Spleen (tissue), 11 donors: ENCODE measurements at regions not wholly inside any gene's neighbourhood (a gene's known extent, or its start where the extent isn't known, plus 50 kb on each side); places are given as distances from the start of the nearest gene placed in this dataset.

Source experiments
- DNase-seq: peaks from one replicate; pipeline ENCODE4 v3.0.0-alpha.2; 2020
- H3K27ac ChIP-seq, 8 donors: fragments of 200-600 bp; sonication (generic) in 7 of 8; 1 replicate in 4 of 8; 2 replicates in 4 of 8; pipeline versions ENCODE4 v1.5.0 to v1.8.0; 2016 to 2021; ENCODE audit warnings: inconsistent platforms in 4 of 8, mild to moderate bottlenecking in 4 of 8, moderate library complexity in 1 of 8
- H3K27me3 ChIP-seq, 7 donors: fragments of 200-600 bp; sonication (generic) in 6 of 7; replicated peaks in 1 of 7; 1 replicate in 4 of 7; 2 replicates in 3 of 7; pipeline versions ENCODE4 v1.5.0 to v1.8.0; 2016 to 2021; ENCODE audit warnings: inconsistent platforms in 3 of 7, mild to moderate bottlenecking in 1 of 7
- H3K36me3 ChIP-seq, 6 donors: fragments of 200-600 bp; sonication (generic) in 5 of 6; 1 replicate in 4 of 6; 2 replicates in 2 of 6; pipeline versions ENCODE4 v1.5.0 to v1.8.0; 2016 to 2021; ENCODE audit warnings: inconsistent platforms in 2 of 6
- H3K4me1 ChIP-seq, 6 donors: fragments of 200-600 bp; sonication (generic) in 5 of 6; 1 replicate in 3 of 6; 2 replicates in 3 of 6; pipeline versions ENCODE4 v1.5.0 to v1.8.0; 2016 to 2021; ENCODE audit warnings: inconsistent platforms in 3 of 6
- H3K4me3 ChIP-seq, 8 donors: fragments of 200-600 bp; sonication (generic) in 7 of 8; 1 replicate in 4 of 8; 2 replicates in 4 of 8; pipeline versions ENCODE4 v1.5.0 to v1.8.0; 2016 to 2021; ENCODE audit warnings: inconsistent platforms in 4 of 8, mild to moderate bottlenecking in 4 of 8, moderate library complexity in 2 of 8
- H3K9me3 ChIP-seq, 8 donors: fragments of 200-600 bp; sonication (generic) in 7 of 8; 1 replicate in 4 of 8; 2 replicates in 4 of 8; pipeline versions ENCODE4 v1.5.0 to v1.8.0; 2016 to 2021; ENCODE audit warnings: inconsistent platforms in 4 of 8
- POLR2A ChIP-seq, 3 donors: fragments of 450-650 bp; IDR thresholded peaks; one replicate each; pipeline ENCODE4 v1.5.1; 2017; ENCODE audit warnings: antibody characterized with exemption in 3 of 3, mild to moderate bottlenecking in 1 of 3
- POLR2AphosphoS5 ChIP-seq, 3 donors: sonication (generic); formaldehyde crosslinking; IDR thresholded peaks; one replicate each; pipeline ENCODE4 v1.5.1; 2017; ENCODE audit warnings: antibody characterized with exemption in 3 of 3
- WGBS, 5 donors: extraction: QIAGEN DNeasy Blood & Tissue Kit in 3 of 5; methylation state at CpG; one replicate each; pipeline versions ENCODE4 v1.1.5 to v1.1.7; 2013 to 2018; 5-methylcytosine and 5-hydroxymethylcytosine counted together
- intact Hi-C: fragments of 100-400 bp; cut with DNase I; formaldehyde crosslinking; loops from one replicate; pipeline ENCODE4 v1.15.0; 2023; ENCODE audit warnings: low total_unique reads
- TF ChIP-seq, protein P1 (sequence below), 11 experiments: fragments of 200-600 bp in 7 of 11; fragments of 450-650 bp in 4 of 11; sonication (generic) in 4 of 11; IDR thresholded peaks in 8 of 11; conservative IDR thresholded peaks in 3 of 11; 1 replicate in 7 of 11; 2 replicates in 4 of 11; pipeline versions ENCODE4 v1.4.0 to v1.8.0; 2016 to 2021; ENCODE audit warnings: antibody characterized with exemption in 11 of 11, inconsistent platforms in 4 of 11, mild to moderate bottlenecking in 1 of 11
- donor health status: healthy with polysubstance abuse.
- donor health status: DM: no; HTN: no; CAD: no; lungs with moderate emphysema.
- donor health status: DM: no; HTN: no; CAD: no.
- donor health status: Bipolar disorder and iron deficiency.
- donor health status: healthy.
- donor health status: DM: no; HTN: no; CAD: no.
- donor health status: DM: yes; HTN: yes; CAD: no.

DNA sequence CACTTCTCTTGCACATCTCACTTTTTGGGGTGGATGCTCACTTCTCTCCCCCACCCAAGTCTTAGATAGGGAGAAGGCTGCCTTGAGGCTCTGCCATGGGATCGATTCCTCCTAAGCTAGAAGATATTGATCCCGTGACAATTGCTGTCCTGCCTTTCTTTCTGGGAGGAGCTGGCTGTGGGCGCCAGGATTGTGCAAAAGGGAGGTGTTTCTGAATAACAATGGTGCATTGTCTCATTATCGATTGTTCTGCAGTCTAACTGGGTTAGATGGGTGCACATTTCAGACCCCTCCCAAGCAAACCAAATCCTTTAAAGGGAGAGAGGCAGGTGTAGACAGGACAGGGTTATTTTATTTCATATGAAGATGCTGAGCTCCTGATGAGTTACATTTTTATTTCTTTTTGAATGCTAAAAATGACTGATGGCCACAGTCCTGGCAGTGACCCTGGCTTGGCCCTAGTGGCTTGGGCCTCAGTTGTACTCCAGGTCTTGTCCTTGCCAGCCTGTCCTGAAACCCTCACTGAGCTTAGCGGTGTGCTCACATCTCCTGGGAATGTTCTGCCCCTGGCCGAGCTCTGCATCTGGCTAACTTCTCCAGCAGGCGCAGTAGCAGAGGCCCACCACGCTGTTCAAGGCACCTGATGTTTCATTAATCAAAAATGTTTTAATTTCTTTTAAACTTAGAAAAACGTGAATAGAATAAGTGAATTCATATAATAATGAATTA, 99.0 kb upstream of the KAZN start:
- Histone ChIP-seq H3K4me1 (no peaks in the 10 kb centered on the region), H3K27me3 (peaks cover 0 to 58% (median 0%) of the 10 kb centered on the region in 7 donors), H3K36me3 (no peaks in the 10 kb centered on the region), H3K27ac (no peak overlapping the region), H3K4me3 (no peak overlapping the region), H3K9me3 (no peaks in the 10 kb centered on the region)
- TF ChIP-seq, protein P1, sequence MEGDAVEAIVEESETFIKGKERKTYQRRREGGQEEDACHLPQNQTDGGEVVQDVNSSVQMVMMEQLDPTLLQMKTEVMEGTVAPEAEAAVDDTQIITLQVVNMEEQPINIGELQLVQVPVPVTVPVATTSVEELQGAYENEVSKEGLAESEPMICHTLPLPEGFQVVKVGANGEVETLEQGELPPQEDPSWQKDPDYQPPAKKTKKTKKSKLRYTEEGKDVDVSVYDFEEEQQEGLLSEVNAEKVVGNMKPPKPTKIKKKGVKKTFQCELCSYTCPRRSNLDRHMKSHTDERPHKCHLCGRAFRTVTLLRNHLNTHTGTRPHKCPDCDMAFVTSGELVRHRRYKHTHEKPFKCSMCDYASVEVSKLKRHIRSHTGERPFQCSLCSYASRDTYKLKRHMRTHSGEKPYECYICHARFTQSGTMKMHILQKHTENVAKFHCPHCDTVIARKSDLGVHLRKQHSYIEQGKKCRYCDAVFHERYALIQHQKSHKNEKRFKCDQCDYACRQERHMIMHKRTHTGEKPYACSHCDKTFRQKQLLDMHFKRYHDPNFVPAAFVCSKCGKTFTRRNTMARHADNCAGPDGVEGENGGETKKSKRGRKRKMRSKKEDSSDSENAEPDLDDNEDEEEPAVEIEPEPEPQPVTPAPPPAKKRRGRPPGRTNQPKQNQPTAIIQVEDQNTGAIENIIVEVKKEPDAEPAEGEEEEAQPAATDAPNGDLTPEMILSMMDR (IDR thresholded peaks at IDR 0.05 in 8 of 11, conservative IDR thresholded peaks at IDR 0.05 in 3 of 11) = no peak
- TF ChIP-seq POLR2A (IDR thresholded peaks at IDR 0.05) (no peak), POLR2AphosphoS5 (IDR thresholded peaks at IDR 0.05) (no peak)
- no peak for DNase-seq
- WGBS, 5 donors = 86 to 90% (median 88%) methylated on average over 9 of the region's 9 CpGs
- intact Hi-C loops = no loop called here

DNA sequence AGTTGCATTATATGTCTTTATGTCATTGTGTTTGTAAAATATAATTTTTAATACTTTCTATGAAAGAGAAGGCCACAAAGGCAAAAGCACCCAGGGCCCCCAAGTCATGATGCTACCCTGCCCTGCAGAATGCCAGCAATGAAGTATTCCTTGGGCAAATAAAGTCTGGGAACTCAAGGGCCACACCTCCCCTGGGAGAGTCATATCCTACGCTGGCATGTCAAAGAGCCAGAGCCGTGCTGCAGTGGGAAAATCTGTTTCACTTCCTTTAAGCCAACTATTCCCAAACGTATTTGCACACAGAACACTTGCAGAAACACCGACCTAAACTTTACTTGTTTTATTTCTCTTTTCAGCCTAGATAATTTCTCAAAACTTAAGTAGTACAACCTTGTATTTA, 98.4 kb upstream of the KAZN start:
- H3K9me3 ChIP-seq = no peaks in the 10 kb centered on the region
- H3K4me1 ChIP-seq = no peaks in the 10 kb centered on the region
- no peaks in the 10 kb centered on the region for H3K36me3 ChIP-seq
- intact Hi-C loops = no loop called here
- TF ChIP-seq POLR2A (IDR thresholded peaks at IDR 0.05) = no peak
- TF ChIP-seq, protein P1 (IDR thresholded peaks at IDR 0.05 in 8 of 11, conservative IDR thresholded peaks at IDR 0.05 in 3 of 11) = no peak
- TF ChIP-seq POLR2AphosphoS5 (IDR thresholded peaks at IDR 0.05) = no peak
- no peak overlapping the region for H3K4me3 ChIP-seq
- peaks cover 0 to 54% (median 0%) of the 10 kb centered on the region in 7 donors for H3K27me3 ChIP-seq
- H3K27ac ChIP-seq = no peak overlapping the region
- DNase-seq = no peak
- 49 to 61% (median 56%) methylated on average over 4 of the region's 4 CpGs for WGBS, 5 donors

DNA sequence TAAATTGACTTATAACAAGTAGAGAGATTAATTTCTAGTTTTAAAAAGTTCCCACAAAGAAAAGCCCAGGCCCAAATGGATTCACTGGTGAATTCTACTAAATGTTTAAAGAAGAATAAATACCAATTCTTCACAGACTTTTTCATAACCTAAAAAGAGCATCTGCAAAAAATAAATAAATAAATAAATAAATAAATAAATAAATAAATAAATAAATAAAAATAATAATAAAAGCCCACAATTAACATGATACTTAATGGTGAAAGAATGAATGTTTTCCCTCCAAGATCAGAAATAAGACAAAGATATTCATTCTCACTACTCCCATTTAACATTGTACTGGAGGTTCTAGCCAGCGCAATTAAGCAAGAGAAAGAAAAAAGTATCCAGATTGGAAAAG, 97.6 kb upstream of the KAZN start:
- no peaks in the 10 kb centered on the region for H3K36me3 ChIP-seq
- intact Hi-C loops = no loop called here
- H3K4me1 ChIP-seq = no peaks in the 10 kb centered on the region
- no peaks in the 10 kb centered on the region for H3K9me3 ChIP-seq
- WGBS, 5 donors = 92 to 100% (median 98%) methylated on average over 1 of the region's 1 CpG
- H3K27ac ChIP-seq = no peak overlapping the region
- no peak overlapping the region for H3K4me3 ChIP-seq
- peaks cover 0 to 45% (median 0%) of the 10 kb centered on the region in 7 donors for H3K27me3 ChIP-seq
- no peak for TF ChIP-seq POLR2A (IDR thresholded peaks at IDR 0.05)
- no peak for TF ChIP-seq POLR2AphosphoS5 (IDR thresholded peaks at IDR 0.05)
- TF ChIP-seq, protein P1 (IDR thresholded peaks at IDR 0.05 in 8 of 11, conservative IDR thresholded peaks at IDR 0.05 in 3 of 11) = no peak
- no peak for DNase-seq

DNA sequence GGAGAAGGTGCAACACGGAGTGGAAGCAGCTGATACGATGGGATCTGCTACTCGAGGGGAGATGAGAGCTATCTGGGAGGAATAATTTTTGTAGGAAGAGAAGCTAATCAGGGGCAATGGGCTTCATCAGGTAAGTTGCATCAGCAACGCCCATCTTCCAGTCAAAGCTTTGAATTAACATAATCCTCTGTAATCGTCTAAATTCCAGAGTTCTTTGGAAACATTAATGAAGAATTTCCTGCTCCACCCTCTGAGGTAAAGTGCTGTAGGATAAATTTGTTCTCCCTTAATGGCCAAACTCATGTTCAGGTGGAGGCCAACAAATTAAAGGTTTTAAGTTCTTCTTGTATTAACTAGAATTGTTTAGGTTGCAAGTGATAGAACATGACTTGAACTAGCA, 94.0 kb upstream of the KAZN start:
- no peak for TF ChIP-seq POLR2AphosphoS5 (IDR thresholded peaks at IDR 0.05)
- no peak for TF ChIP-seq POLR2A (IDR thresholded peaks at IDR 0.05)
- TF ChIP-seq, protein P1 (IDR thresholded peaks at IDR 0.05 in 8 of 11, conservative IDR thresholded peaks at IDR 0.05 in 3 of 11) = no peak
- DNase-seq = no peak

More for the DNA sequence above, 94.0 kb upstream of the KAZN start:
- 58 to 74% (median 64%) methylated on average over 5 of the region's 5 CpGs for WGBS, 5 donors
- Histone ChIP-seq H3K9me3 (no peaks in the 10 kb centered on the region), H3K27me3 (peaks cover 0 to 22% (median 0%) of the 10 kb centered on the region in 7 donors), H3K36me3 (no peaks in the 10 kb centered on the region), H3K27ac (no peak overlapping the region), H3K4me1 (no peaks in the 10 kb centered on the region), H3K4me3 (no peak overlapping the region)
- intact Hi-C loops = no loop called here
